Uterus (tissue), 3 donors: ENCODE measurements at regions not wholly inside any gene's neighbourhood (a gene's known extent, or its start where the extent isn't known, plus 50 kb on each side); places are given as distances from the start of the nearest gene placed in this dataset.

Experiments
- DNase-seq, 2 donors: peaks; one replicate each; pipeline ENCODE4 v3.0.0-alpha.2; 2019 to 2020
- H3K27ac ChIP-seq, 2 donors: fragments of 200-600 bp; sonication (generic); 1 replicate in 1 of 2; 2 replicates in 1 of 2; pipeline ENCODE4 v1.5.1; 2016 to 2018
- H3K27me3 ChIP-seq, 2 donors: fragments of 200-600 bp; sonication (generic); one replicate each; pipeline ENCODE4 v1.5.1; 2018 to 2019; ENCODE audit warnings: control low read depth in 1 of 2
- H3K36me3 ChIP-seq, 2 donors: fragments of 200-600 bp; sonication (generic); one replicate each; pipeline ENCODE4 v1.5.1; 2019; ENCODE audit warnings: control low read depth in 1 of 2
- H3K4me1 ChIP-seq, 2 donors: fragments of 200-600 bp; sonication (generic); one replicate each; pipeline ENCODE4 v1.5.1; 2018 to 2019; ENCODE audit warnings: control low read depth in 1 of 2
- H3K4me3 ChIP-seq, 2 donors: fragments of 200-600 bp; sonication (generic); 1 replicate in 1 of 2; 2 replicates in 1 of 2; pipeline ENCODE4 v1.5.1; 2018 to 2019; ENCODE audit warnings: mild to moderate bottlenecking in 1 of 2
- H3K9me3 ChIP-seq, 2 donors: fragments of 200-600 bp; sonication (generic); one replicate each; pipeline ENCODE4 v1.5.1; 2019; ENCODE audit warnings: control low read depth in 1 of 2
- CTCF ChIP-seq, 4 experiments: fragments of 200-600 bp in 2 of 4; fragments of 450-650 bp in 2 of 4; sonication (generic) in 2 of 4; IDR thresholded peaks; one replicate each; pipeline ENCODE4 v1.5.1; 2016 to 2019; ENCODE audit warnings: antibody characterized with exemption in 4 of 4, mild to moderate bottlenecking in 2 of 4, moderate library complexity in 1 of 4
- POLR2A ChIP-seq, 2 donors: fragments of 450-650 bp; IDR thresholded peaks; one replicate each; pipeline ENCODE4 v1.6.1; 2016; ENCODE audit warnings: antibody characterized with exemption in 2 of 2, mild to moderate bottlenecking in 1 of 2, moderate library complexity in 1 of 2
- intact Hi-C: fragments of 100-400 bp; cut with DNase I; formaldehyde crosslinking; loops from one replicate; pipeline ENCODE4 v1.15.1; 2023; ENCODE audit warnings: low total_unique reads
- donor health status: DM: yes; HTN: yes; CAD: no.

DNA sequence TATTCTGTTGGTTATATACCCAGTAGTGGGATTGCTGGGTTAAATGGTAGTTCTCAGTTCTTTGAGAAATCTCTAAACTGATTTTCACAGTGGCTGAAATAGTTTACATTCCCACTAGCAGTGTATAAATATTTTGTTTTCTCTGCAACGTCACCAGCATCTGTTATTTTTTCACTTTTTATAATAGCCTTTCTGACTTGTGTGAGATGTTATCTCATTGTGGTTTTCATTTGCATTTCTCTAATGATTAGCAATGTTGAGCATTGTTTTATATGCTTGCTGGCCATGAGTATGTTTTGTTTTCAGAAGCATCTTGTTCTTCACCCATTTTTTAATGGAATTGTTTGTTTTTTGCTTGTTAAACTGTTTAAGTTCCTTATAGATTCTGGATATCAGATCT is 612.7 kb upstream of the SGO1 start:
- intact Hi-C loops, result no loop called here
- no peak overlapping the region for H3K27ac ChIP-seq
- H3K4me3 ChIP-seq, result no peak overlapping the region
- H3K36me3 ChIP-seq, result peaks cover 0 to 3% of the 10 kb centered on the region in 2 donors
- TF ChIP-seq POLR2A (IDR thresholded peaks at IDR 0.05) (no peak), CTCF (IDR thresholded peaks at IDR 0.05) (no peak)
- DNase-seq, result no peak
- no peaks in the 10 kb centered on the region for H3K4me1 ChIP-seq
- H3K27me3 ChIP-seq, result no peaks in the 10 kb centered on the region
- H3K9me3 ChIP-seq, result no peaks in the 10 kb centered on the region

DNA sequence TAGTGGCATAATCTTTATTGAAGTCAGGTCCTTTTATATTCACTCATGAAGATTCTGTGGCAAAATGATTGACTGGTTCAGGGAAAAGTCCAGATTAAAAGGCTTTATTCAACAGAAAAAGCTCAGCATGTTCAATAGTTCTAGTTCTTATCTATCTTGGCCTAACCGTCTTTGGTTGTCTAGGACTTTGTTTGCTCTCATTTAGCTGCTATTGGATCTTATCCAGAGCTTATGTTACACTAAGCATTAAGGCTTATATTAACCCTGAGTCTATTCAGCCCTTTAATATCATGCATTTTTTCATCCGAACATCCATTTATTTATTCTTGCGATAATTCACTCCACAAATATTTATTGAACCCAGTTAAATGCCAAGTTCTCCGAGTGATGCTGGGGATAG is 601.0 kb upstream of the SGO1 start:
- intact Hi-C loops, result no loop called here
- no peaks in the 10 kb centered on the region for H3K4me1 ChIP-seq

DNA sequence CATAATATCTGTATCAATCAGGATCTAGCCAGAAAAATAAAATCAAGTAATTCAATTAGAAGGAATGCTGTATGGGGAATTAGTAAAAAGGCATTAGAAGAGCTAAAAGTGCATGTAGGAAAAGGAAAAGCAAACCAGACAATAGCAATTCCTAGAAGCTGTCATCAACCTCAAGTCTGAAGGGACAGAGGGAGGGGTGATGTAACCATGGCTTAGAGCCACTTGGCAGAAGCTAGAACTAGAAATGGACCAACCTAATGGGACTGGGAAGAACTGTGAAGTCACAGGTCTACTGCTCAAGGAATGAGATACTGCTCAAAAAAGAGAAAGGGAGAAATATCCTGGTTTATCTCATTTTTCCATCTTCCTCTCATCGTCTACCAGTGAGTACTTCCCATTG is 590.7 kb upstream of the SGO1 start:
- no peaks in the 10 kb centered on the region for H3K9me3 ChIP-seq
- no peak for DNase-seq
- H3K27ac ChIP-seq, result no peak overlapping the region
- TF ChIP-seq POLR2A (IDR thresholded peaks at IDR 0.05), result no peak
- no peak for TF ChIP-seq CTCF (IDR thresholded peaks at IDR 0.05)
- no peaks in the 10 kb centered on the region for H3K36me3 ChIP-seq
- H3K27me3 ChIP-seq, result no peaks in the 10 kb centered on the region
- intact Hi-C loops, result no loop called here
- no peak overlapping the region for H3K4me3 ChIP-seq
- H3K4me1 ChIP-seq, result no peaks in the 10 kb centered on the region

More for the DNA sequence above, 601.0 kb upstream of the SGO1 start:
- no peak for TF ChIP-seq CTCF (IDR thresholded peaks at IDR 0.05)
- TF ChIP-seq POLR2A (IDR thresholded peaks at IDR 0.05), result no peak
- Histone ChIP-seq H3K27me3 (no peaks in the 10 kb centered on the region), H3K9me3 (no peaks in the 10 kb centered on the region), H3K36me3 (no peaks in the 10 kb centered on the region), H3K27ac (no peak overlapping the region), H3K4me3 (no peak overlapping the region)
- no peak for DNase-seq

DNA sequence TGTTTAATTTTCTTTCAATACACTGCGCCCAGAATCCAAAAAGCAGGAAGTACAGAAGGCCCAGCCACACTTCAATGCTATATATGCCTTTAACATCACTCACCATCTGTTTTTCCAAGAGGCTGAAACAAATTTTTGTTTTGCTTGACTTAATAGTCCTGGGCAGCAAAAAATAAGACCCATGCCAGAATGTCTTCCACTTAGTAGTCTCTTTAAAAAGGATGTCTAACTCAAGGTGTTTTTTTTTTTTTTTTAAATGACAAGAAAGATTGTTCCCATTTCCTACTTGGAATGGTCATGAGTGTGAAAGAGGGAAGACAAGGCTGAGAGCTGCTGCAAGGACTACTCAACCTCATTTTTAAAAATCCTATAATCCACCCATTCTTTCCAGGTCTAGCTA is 590.3 kb upstream of the SGO1 start:
- Histone ChIP-seq H3K27me3 (no peaks in the 10 kb centered on the region), H3K4me3 (no peak overlapping the region), H3K4me1 (no peaks in the 10 kb centered on the region), H3K27ac (no peak overlapping the region), H3K9me3 (no peaks in the 10 kb centered on the region), H3K36me3 (no peaks in the 10 kb centered on the region)
- no peak for TF ChIP-seq CTCF (IDR thresholded peaks at IDR 0.05)
- TF ChIP-seq POLR2A (IDR thresholded peaks at IDR 0.05), result no peak
- intact Hi-C loops, result no loop called here
- DNase-seq, result no peak

DNA sequence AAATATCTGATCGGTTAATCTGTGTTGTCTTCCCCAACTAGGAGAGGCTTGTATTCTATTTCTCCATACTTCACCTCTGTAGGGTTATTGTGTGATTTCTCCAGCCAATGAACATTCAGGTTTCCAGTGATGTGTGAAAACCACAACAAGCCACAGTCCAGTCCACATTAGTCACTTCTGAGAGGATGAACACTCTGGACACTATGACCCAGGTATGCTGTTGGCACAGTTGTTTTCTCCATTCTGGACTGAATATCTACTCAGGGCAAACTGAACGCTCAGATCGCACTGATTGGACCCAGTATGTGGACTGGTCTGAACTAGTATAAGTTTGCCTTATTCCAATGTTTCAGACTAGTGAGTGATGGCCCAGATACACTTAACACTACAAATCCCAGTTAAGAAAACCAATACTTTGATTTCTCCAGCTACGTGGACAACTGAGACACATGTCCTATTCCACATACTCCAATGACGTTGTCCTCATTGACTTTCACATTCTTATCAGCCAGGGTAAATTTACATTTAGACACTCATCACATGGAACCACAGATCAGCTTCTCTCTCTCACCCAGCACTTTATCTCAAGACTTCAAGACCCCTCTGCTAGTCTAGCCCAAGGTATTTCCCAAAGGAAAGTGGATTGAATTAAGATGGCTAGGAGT is 587.4 kb upstream of the SGO1 start:
- no peak overlapping the region for H3K4me3 ChIP-seq
- no peak for DNase-seq
- no peaks in the 10 kb centered on the region for H3K9me3 ChIP-seq
- no peak for TF ChIP-seq POLR2A (IDR thresholded peaks at IDR 0.05)
- H3K27ac ChIP-seq, result no peak overlapping the region
- H3K27me3 ChIP-seq, result no peaks in the 10 kb centered on the region
- no peaks in the 10 kb centered on the region for H3K4me1 ChIP-seq
- intact Hi-C loops, result no loop called here
- H3K36me3 ChIP-seq, result no peaks in the 10 kb centered on the region

- H3K9me3 ChIP-seq, result no peaks in the 10 kb centered on the region
- DNase-seq, result no peak
- H3K36me3 ChIP-seq, result no peaks in the 10 kb centered on the region
- intact Hi-C loops, result no loop called here
- no peak overlapping the region for H3K27ac ChIP-seq
- H3K27me3 ChIP-seq, result no peaks in the 10 kb centered on the region
- no peak overlapping the region for H3K4me3 ChIP-seq
- H3K4me1 ChIP-seq, result no peaks in the 10 kb centered on the region
- TF ChIP-seq CTCF (IDR thresholded peaks at IDR 0.05) (no peak), POLR2A (IDR thresholded peaks at IDR 0.05) (no peak)
These were observed 586.9 kb upstream of the SGO1 start for GRCh38 chr3:20772869-20773268.
